Inflammatory macrophage treated with lipopolysaccharide for 4 hours (primary cell): ENCODE measurements at regions not wholly inside any gene's neighbourhood (a gene's known extent, or its start where the extent isn't known, plus 50 kb on each side); places are given as distances from the start of the nearest gene placed in this dataset.
"Not testable (repeated sequence)": the region's sequence is repeated elsewhere in the genome, so short reads cannot be mapped to it uniquely, and the experiment has no call there.

Experiments used
- DNase-seq: peaks from one replicate; pipeline ENCODE4 v3.0.0-alpha.2; 2020

GRCh38 chr20:47406849-47407682 is 50.6 kb upstream of the ZMYND8 start:
- DNase-seq: no peak

GRCh38 chr20:47411161-47411560 is 54.7 kb upstream of the ZMYND8 start:
- DNase-seq: no peak

GRCh38 chr20:47412083-47412482 is 55.6 kb upstream of the ZMYND8 start:
- DNase-seq: no peak

GRCh38 chr20:47413189-47413588 is 56.7 kb upstream of the ZMYND8 start:
- DNase-seq: no peak

- DNase-seq: no peak
Observed at GRCh38 chr20:47417245-47418068, 61.0 kb upstream of the ZMYND8 start.

GRCh38 chr20:47418069-47418757 is 61.7 kb upstream of the ZMYND8 start:
- DNase-seq: no peak

- DNase-seq: no peak
Observed at GRCh38 chr20:47419953-47420514, 63.5 kb upstream of the ZMYND8 start.

- peak; percentile 21 for DNase-seq
Observed at GRCh38 chr20:47421076-47421475, 64.6 kb upstream of the ZMYND8 start.

GRCh38 chr20:47423586-47423985 is 67.1 kb upstream of the ZMYND8 start:
- no peak for DNase-seq

GRCh38 chr20:47427067-47427466 is 70.6 kb upstream of the ZMYND8 start:
- DNase-seq: no peak

- DNase-seq: no peak
Observed at GRCh38 chr20:47427746-47428145, 71.2 kb upstream of the ZMYND8 start.

- no peak for DNase-seq
Observed at GRCh38 chr20:47428164-47428563, 71.7 kb upstream of the ZMYND8 start.

GRCh38 chr20:47428851-47429336 is 72.4 kb upstream of the ZMYND8 start:
- DNase-seq: no peak

GRCh38 chr20:47429409-47429808 is 72.3 kb upstream of the NCOA3 start:
- DNase-seq: no peak

- no peak for DNase-seq
Observed at GRCh38 chr20:47430862-47431588, 70.7 kb upstream of the NCOA3 start.

GRCh38 chr20:47432834-47433210 is 68.9 kb upstream of the NCOA3 start:
- DNase-seq: peak; percentile 60

GRCh38 chr20:47434128-47434779 is 67.4 kb upstream of the NCOA3 start:
- DNase-seq: not testable (repeated sequence)

- peak; percentile 29 for DNase-seq
Observed at GRCh38 chr20:47438464-47439381, 63.0 kb upstream of the NCOA3 start.

GRCh38 chr20:47440857-47441773 is 60.6 kb upstream of the NCOA3 start:
- DNase-seq: no peak
